Vagina (tissue), 2 donors: ENCODE measurements at regions not wholly inside any gene's neighbourhood (a gene's known extent, or its start where the extent isn't known, plus 50 kb on each side); places are given as distances from the start of the nearest gene placed in this dataset.

ENCODE experiments used
- CTCF ChIP-seq, 3 experiments: fragments of 450-650 bp in 2 of 3; fragments of 200-600 bp in 1 of 3; sonication (generic) in 1 of 3; IDR thresholded peaks; one replicate each; pipeline ENCODE4 v1.5.1; 2017 to 2019; ENCODE audit warnings: antibody characterized with exemption in 3 of 3, mild to moderate bottlenecking in 2 of 3, moderate library complexity in 2 of 3
- POLR2A ChIP-seq, 2 donors: fragments of 450-650 bp; IDR thresholded peaks; one replicate each; pipeline ENCODE4 v1.6.1; 2017; ENCODE audit warnings: antibody characterized with exemption in 2 of 2, mild to moderate bottlenecking in 2 of 2, moderate library complexity in 2 of 2

DNA sequence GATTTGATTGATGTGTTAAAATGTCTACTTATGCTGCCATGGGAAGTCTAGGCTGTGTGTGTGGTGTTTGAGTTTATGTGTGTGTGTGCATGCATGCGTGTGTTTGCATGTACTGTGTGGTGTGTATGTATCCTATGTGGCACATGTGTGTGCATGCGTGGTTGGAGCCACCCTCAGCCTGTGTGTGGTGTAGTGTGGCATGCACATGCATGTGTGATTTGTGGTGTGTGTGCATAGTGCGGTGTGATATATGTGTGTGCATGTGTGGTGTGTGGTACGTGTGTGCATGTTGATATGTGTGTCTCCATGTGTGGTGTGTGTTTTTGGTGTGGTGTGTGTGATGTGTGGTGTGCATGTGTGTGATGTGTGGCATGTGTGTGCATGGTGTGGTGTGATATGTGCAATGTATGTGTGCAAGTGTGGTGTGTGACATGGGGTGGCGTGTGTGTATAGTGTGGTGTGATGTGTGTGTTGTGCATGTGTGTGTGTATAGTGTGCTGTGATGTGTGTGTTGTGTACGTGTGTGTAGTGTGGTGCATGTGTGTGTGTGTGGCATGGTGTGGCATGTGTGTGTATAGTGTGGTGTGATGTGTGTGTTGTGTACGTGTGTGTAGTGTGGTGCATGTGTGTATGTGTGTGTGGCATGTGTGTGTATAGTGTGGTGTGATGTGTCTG, 66.6 kb upstream of the HDAC4 start:
- no peak for TF ChIP-seq CTCF (IDR thresholded peaks at IDR 0.05)
- no peak for TF ChIP-seq POLR2A (IDR thresholded peaks at IDR 0.05)
